ENCODE measurements at regions not wholly inside any gene's neighbourhood (a gene's known extent, or its start where the extent isn't known, plus 50 kb on each side); places are given as distances from the start of the nearest gene placed in this dataset.
A peak's percentile ranks its signal among the peaks of the same experiment; 100 is the strongest.

DNA sequence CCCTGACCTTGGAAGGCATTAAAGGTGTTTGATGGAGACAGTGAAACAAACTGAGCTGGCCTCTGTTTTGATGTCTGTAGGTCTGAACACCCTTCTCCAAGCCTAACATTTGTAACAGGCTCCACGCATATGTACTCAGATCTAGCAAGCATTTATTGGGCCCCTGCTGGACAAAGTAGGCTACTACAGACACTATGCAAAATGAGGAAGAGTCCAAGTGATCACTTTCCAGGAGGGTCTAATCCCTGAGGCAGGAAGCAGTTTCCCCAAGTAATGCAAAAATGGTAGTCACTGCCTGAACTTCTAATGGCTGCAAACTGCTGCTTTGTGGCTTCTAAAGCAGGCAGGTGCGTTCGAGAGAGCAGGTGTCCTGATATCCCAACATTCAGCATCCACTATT lies 405.8 kb downstream of the MED13L start:
- no peak overlapping the region for H3K4me3 ChIP-seq (ENCODE audit: control insufficient read depth, low read depth, low read length)
- TF ChIP-seq, protein P1, sequence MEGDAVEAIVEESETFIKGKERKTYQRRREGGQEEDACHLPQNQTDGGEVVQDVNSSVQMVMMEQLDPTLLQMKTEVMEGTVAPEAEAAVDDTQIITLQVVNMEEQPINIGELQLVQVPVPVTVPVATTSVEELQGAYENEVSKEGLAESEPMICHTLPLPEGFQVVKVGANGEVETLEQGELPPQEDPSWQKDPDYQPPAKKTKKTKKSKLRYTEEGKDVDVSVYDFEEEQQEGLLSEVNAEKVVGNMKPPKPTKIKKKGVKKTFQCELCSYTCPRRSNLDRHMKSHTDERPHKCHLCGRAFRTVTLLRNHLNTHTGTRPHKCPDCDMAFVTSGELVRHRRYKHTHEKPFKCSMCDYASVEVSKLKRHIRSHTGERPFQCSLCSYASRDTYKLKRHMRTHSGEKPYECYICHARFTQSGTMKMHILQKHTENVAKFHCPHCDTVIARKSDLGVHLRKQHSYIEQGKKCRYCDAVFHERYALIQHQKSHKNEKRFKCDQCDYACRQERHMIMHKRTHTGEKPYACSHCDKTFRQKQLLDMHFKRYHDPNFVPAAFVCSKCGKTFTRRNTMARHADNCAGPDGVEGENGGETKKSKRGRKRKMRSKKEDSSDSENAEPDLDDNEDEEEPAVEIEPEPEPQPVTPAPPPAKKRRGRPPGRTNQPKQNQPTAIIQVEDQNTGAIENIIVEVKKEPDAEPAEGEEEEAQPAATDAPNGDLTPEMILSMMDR (IDR thresholded peaks at IDR 0.05; ENCODE audit: control insufficient read depth, insufficient read depth, low read depth, low read length, missing control alignments) = peak; percentile 62
- DNase-seq (ENCODE audit: low read depth) = no peak

DNA sequence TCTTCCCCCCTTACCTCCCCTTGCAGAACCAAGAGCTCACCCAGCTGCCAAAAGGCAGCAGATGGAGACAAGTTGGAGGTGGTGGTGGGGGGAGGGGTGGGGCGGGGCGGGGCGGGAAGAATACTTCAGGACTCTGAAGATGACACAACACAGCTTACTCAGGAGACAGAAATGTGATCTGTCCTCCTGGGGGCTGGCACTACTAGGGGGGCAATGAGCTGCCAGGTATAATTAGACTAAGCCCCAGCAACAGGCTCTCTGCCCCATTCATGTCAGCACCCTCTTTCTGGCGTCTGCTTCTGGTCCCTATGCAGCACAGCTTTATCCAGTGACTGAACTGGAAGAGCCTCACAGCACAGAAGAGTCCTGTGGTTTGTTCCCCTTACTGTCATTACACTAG lies 407.0 kb downstream of the MED13L start:
- TF ChIP-seq, protein P1 (IDR thresholded peaks at IDR 0.05; ENCODE audit: control insufficient read depth, insufficient read depth, low read depth, low read length, missing control alignments) = no peak
- no peak overlapping the region for H3K4me3 ChIP-seq (ENCODE audit: control insufficient read depth, low read depth, low read length)
- no peak for DNase-seq (ENCODE audit: low read depth)

GRCh38 chr12:115870021-115870420 lies 407.5 kb downstream of the MED13L start:
- no peak for DNase-seq (ENCODE audit: low read depth)
- TF ChIP-seq, protein P1 (IDR thresholded peaks at IDR 0.05; ENCODE audit: control insufficient read depth, insufficient read depth, low read depth, low read length, missing control alignments) = no peak
- no peak overlapping the region for H3K4me3 ChIP-seq (ENCODE audit: control insufficient read depth, low read depth, low read length)

DNA sequence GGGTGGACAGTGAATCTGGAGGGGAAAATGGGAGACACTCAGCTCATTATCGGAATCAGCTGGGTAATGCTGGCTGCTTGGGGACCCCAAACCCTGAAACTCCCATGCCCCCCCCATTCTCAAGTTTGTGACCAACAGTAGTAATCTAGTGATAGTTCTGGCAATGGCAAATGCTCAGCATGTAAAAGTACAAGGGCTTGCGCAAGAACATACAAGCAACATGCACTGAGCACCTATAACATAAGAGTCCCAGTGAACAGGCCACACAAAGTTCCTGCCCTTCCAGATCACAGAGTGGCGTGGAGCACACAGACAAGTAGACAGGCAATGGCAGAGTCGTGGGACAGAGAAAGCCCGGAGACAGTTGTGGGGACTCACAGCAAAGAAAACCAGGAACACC lies 407.9 kb downstream of the MED13L start:
- no peak for DNase-seq (ENCODE audit: low read depth)
- TF ChIP-seq, protein P1 (IDR thresholded peaks at IDR 0.05; ENCODE audit: control insufficient read depth, insufficient read depth, low read depth, low read length, missing control alignments) = no peak
- no peak overlapping the region for H3K4me3 ChIP-seq (ENCODE audit: control insufficient read depth, low read depth, low read length)

DNA sequence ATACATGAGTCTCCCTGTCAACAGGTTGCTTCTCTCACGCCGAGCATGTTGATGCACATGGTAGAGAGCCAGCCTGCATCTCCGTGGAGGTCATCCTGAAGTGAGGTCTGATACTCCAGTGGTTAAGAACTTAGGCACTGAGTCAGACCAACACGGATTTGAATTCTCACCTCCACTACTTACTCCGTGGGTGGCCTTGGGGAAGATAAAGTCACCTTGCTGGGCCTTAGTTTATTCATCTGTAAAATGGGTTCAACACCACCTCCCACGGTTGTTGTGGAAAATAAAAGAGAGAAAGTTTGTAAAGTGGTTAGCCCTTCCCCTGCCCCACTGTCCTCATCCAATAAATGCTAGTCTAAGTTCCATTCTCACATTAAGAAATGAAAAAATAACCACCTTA lies 408.9 kb downstream of the MED13L start:
- TF ChIP-seq, protein P1 (IDR thresholded peaks at IDR 0.05; ENCODE audit: control insufficient read depth, insufficient read depth, low read depth, low read length, missing control alignments) = no peak
- H3K4me3 ChIP-seq (ENCODE audit: control insufficient read depth, low read depth, low read length) = no peak overlapping the region
- no peak for DNase-seq (ENCODE audit: low read depth)

DNA sequence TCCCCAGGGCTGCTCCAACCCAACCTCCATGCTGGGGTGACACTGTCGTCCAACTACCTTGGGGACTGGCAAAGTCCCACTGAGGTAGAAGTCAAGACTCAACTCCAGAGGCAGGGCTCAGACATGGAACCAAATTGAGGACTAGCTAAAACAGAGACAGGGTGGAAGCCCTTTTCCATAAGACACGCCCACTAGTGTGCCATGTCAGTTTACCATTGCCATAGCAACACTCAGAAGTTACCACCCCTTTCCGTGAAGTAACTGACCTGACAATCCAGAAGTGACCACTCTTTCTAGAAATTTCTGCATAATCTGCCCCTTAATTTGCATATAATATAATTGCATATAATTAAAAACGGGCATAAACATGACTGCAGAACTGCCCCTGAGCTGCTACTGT lies 409.6 kb downstream of the MED13L start:
- DNase-seq (ENCODE audit: low read depth) = no peak
- no peak overlapping the region for H3K4me3 ChIP-seq (ENCODE audit: control insufficient read depth, low read depth, low read length)
- TF ChIP-seq, protein P1 (IDR thresholded peaks at IDR 0.05; ENCODE audit: control insufficient read depth, insufficient read depth, low read depth, low read length, missing control alignments) = no peak
